PC-3 (cell line): ENCODE measurements at regions not wholly inside any gene's neighbourhood (a gene's known extent, or its start where the extent isn't known, plus 50 kb on each side); places are given as distances from the start of the nearest gene placed in this dataset.

Experiments
- ATAC-seq: fragments of 200-7000 bp; cut with Tn5 transposase; 2 replicates; pipeline ENCODE4 v1.9.1; 2020; ENCODE audit warnings: mild to moderate bottlenecking, moderate library complexity
- BruUV-seq: library from RNA; stranded (reverse); fragments of 400-500 nt; replicated peaks from 2 replicates; lab custom pipeline; 2021; lab: Mats Ljungman, UMichigan
- CTCF ChIA-PET: fragments of 300-600 bp; sonication (Branson Sonifier 250); formaldehyde crosslinking; loops from one replicate; lab custom pipeline; 2022; ENCODE audit warnings: antibody characterized with exemption; lab: Charles Lee
- POLR2A ChIA-PET: fragments of 300-600 bp; sonication (Branson Sonifier 250); formaldehyde crosslinking; loops from one replicate; lab custom pipeline; 2022; ENCODE audit warnings: antibody characterized with exemption; ENCODE audit not compliant: unreplicated experiment; lab: Charles Lee
- DNase-seq: peaks from one replicate; pipeline ENCODE4 v3.0.0-alpha.2; 2015
- H2AFZ ChIP-seq: fragments of 300-600 bp; sonication (generic); 2 replicates; pipeline ENCODE4 v1.6.0; 2016; ENCODE audit warnings: antibody characterized with exemption, low read length
- H3F3A ChIP-seq: fragments of 300-600 bp; sonication (generic); one replicate; pipeline ENCODE4 v1.6.0; 2017; ENCODE audit warnings: antibody characterized with exemption, low read length, control low read depth, mild to moderate bottlenecking; ENCODE audit not compliant: unreplicated experiment
- H3K27ac ChIP-seq: fragments of 300-600 bp; sonication (generic); 2 replicates; pipeline ENCODE4 v1.5.1; 2016; ENCODE audit warnings: mild to moderate bottlenecking, low read length
- H3K27me3 ChIP-seq: fragments of 300-600 bp; sonication (generic); 2 replicates; pipeline ENCODE4 v1.6.1; 2016; ENCODE audit warnings: low read length, mixed read lengths
- H3K36me3 ChIP-seq: fragments of 300-600 bp; sonication (generic); 2 replicates; pipeline ENCODE4 v1.6.1; 2016; ENCODE audit warnings: low read depth, mixed run types, low read length, mixed read lengths
- H3K4me1 ChIP-seq: fragments of 300-600 bp; sonication (generic); 2 replicates; pipeline ENCODE4 v1.5.1; 2016; ENCODE audit warnings: low read length; ENCODE audit not compliant: insufficient read depth
- H3K4me2 ChIP-seq: fragments of 300-600 bp; sonication (generic); 2 replicates; pipeline ENCODE4 v1.6.0; 2016; ENCODE audit warnings: low read length
- H3K4me3 ChIP-seq: fragments of 300-600 bp; sonication (generic); 2 replicates; pipeline ENCODE4 v1.5.1; 2016; ENCODE audit warnings: mild to moderate bottlenecking, low read length, mixed read lengths
- H3K79me2 ChIP-seq: fragments of 300-600 bp; sonication (generic); 2 replicates; pipeline ENCODE4 v1.6.1; 2017; ENCODE audit warnings: low read length, mixed read lengths
- H3K9ac ChIP-seq: fragments of 300-600 bp; sonication (generic); 2 replicates; pipeline ENCODE4 v1.6.0; 2016; ENCODE audit warnings: mild to moderate bottlenecking, low read length
- H3K9me2 ChIP-seq: fragments of 300-600 bp; sonication (generic); replicated peaks from 2 replicates; pipeline ENCODE4 v1.6.1; 2016; ENCODE audit warnings: mixed run types, low read length, mixed read lengths
- H3K9me3 ChIP-seq: fragments of 300-600 bp; sonication (generic); 2 replicates; pipeline ENCODE4 v1.6.1; 2016; ENCODE audit warnings: low read length, mixed read lengths
- H4K20me1 ChIP-seq: fragments of 300-600 bp; sonication (generic); 2 replicates; pipeline ENCODE4 v1.6.1; 2016; ENCODE audit warnings: low read length, mixed read lengths
- CTCF ChIP-seq: fragments of 300-600 bp; sonication (generic); conservative IDR thresholded peaks from 2 replicates; pipeline ENCODE4 v1.5.1; 2017; ENCODE audit warnings: antibody characterized with exemption, low read depth, mild to moderate bottlenecking, low read length
- EZH2 ChIP-seq: fragments of 300-600 bp; sonication (generic); IDR thresholded peaks from one replicate; pipeline ENCODE4 v1.6.1; 2017; ENCODE audit warnings: antibody characterized with exemption, mild to moderate bottlenecking, low read length; ENCODE audit not compliant: unreplicated experiment
- EZH2phosphoT487 ChIP-seq: fragments of 300-600 bp; sonication (generic); IDR thresholded peaks from 2 replicates; pipeline ENCODE4 v1.6.1; 2018; ENCODE audit warnings: mild to moderate bottlenecking, antibody characterized with exemption, low read length, borderline replicate concordance
- intact Hi-C: fragments of 100-400 bp; cut with micrococcal nuclease; formaldehyde crosslinking; loops from 2 replicates; pipeline ENCODE4 v1.9.0; 2023

GRCh38 chr6:77026341-77026740, 436.9 kb downstream of the HTR1B start:
- no peak overlapping the region for H3K4me2 ChIP-seq
- H3K4me3 ChIP-seq, result no peak overlapping the region
- H3K27ac ChIP-seq, result no peak overlapping the region
- H3K27me3 ChIP-seq, result no peaks in the 10 kb centered on the region
- H3K9me3 ChIP-seq, result no peaks in the 10 kb centered on the region
- no peaks in the 10 kb centered on the region for H3K79me2 ChIP-seq
- no peak overlapping the region for H3K9ac ChIP-seq
- DNase-seq (no peak), ATAC-seq (no peak)
- TF ChIP-seq EZH2 (no peak), CTCF (no peak), EZH2phosphoT487 (no peak)
- no peak overlapping the region for H2AFZ ChIP-seq
- H3K36me3 ChIP-seq, result no peaks in the 10 kb centered on the region
- no peaks in the 10 kb centered on the region for H3K4me1 ChIP-seq
- intact Hi-C loops, result no loop called here
- H3F3A ChIP-seq, result no peaks in the 10 kb centered on the region
- BruUV-seq, result no TSS peak
- no peaks in the 10 kb centered on the region for H3K9me2 ChIP-seq
- POLR2A ChIA-PET, result no interaction called here
- no peaks in the 10 kb centered on the region for H4K20me1 ChIP-seq
- CTCF ChIA-PET, result no interaction called here

- Histone ChIP-seq H3K4me2 (no peak overlapping the region), H3K9me2 (no peaks in the 10 kb centered on the region), H4K20me1 (no peaks in the 10 kb centered on the region), H3K9me3 (no peaks in the 10 kb centered on the region), H2AFZ (no peak overlapping the region), H3K79me2 (no peaks in the 10 kb centered on the region), H3K9ac (no peak overlapping the region), H3K4me1 (no peaks in the 10 kb centered on the region), H3K36me3 (no peaks in the 10 kb centered on the region), H3K27me3 (no peaks in the 10 kb centered on the region), H3F3A (no peaks in the 10 kb centered on the region), H3K4me3 (no peak overlapping the region), H3K27ac (no peak overlapping the region)
- ATAC-seq (no peak), DNase-seq (no peak)
- TF ChIP-seq CTCF, result no peak
- TF ChIP-seq EZH2, result no peak
- no peak for TF ChIP-seq EZH2phosphoT487
- no TSS peak for BruUV-seq
- intact Hi-C loops, result no loop called here
- CTCF ChIA-PET, result no interaction called here
- POLR2A ChIA-PET, result no interaction called here
These were observed 437.5 kb downstream of the HTR1B start for GRCh38 chr6:77025736-77026223.

GRCh38 chr6:77021778-77022177, 441.5 kb downstream of the HTR1B start:
- ChIA-PET CTCF (no interaction called here), POLR2A (no interaction called here)
- no peak overlapping the region for H3K27ac ChIP-seq
- no peaks in the 10 kb centered on the region for H4K20me1 ChIP-seq
- intact Hi-C loops, result loop anchor here (5.0 kb wide), 1 partner anchor 436 kb away; no protein-coding TSS in a partner anchor
- DNase-seq (no peak), ATAC-seq (no peak)
- H3K9ac ChIP-seq, result no peak overlapping the region
- H2AFZ ChIP-seq, result no peak overlapping the region
- no peaks in the 10 kb centered on the region; the same call in 1 of the 2 replicates for H3K9me3 ChIP-seq
- no peak overlapping the region for H3K4me3 ChIP-seq
- H3K79me2 ChIP-seq, result no peaks in the 10 kb centered on the region
- TF ChIP-seq EZH2phosphoT487, result no peak
- TF ChIP-seq CTCF, result no peak
- TF ChIP-seq EZH2, result no peak
- no peaks in the 10 kb centered on the region for H3K4me1 ChIP-seq
- no peaks in the 10 kb centered on the region for H3K27me3 ChIP-seq
- H3F3A ChIP-seq, result no peaks in the 10 kb centered on the region
- BruUV-seq, result no TSS peak
- no peaks in the 10 kb centered on the region for H3K36me3 ChIP-seq
- H3K9me2 ChIP-seq, result no peaks in the 10 kb centered on the region
- no peak overlapping the region for H3K4me2 ChIP-seq
